Middle frontal gyrus (tissue), 1 donor: ENCODE measurements at regions not wholly inside any gene's neighbourhood (a gene's known extent, or its start where the extent isn't known, plus 50 kb on each side); places are given as distances from the start of the nearest gene placed in this dataset.

Experiments
- DNase-seq: peaks from one replicate; pipeline ENCODE4 v3.0.0-alpha.2; 2015; ENCODE audit warnings: low spot score; ENCODE audit errors: extremely low spot score

DNA sequence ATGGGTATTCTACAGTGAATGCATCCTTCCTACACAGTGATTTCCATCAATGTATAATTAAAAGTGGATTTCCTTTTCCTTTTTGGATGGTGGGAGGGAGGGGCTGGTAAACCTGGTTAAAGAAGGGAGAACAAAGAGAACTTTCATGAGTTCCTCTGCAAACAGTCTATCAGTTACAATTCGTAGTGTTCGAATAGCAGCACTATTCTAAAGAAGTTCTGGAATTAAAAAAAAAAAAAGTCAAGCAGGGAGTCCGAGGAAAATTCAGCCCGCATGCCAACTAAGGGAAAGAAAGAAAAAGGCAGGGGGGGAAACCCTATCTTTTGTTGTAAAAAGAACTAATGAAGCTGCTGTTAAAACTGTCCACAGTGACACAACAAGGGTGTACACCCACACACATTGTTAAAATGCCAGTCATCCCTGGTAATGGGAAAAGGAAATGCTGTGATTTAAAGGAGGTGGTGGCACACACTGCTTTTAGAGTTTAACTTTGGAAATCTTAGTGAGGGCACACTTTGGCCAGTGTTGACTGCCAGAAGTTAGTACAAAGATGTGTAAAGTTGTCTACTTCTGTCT lies 521.2 kb downstream of the ZIC1 start:
- no peak for DNase-seq

DNA sequence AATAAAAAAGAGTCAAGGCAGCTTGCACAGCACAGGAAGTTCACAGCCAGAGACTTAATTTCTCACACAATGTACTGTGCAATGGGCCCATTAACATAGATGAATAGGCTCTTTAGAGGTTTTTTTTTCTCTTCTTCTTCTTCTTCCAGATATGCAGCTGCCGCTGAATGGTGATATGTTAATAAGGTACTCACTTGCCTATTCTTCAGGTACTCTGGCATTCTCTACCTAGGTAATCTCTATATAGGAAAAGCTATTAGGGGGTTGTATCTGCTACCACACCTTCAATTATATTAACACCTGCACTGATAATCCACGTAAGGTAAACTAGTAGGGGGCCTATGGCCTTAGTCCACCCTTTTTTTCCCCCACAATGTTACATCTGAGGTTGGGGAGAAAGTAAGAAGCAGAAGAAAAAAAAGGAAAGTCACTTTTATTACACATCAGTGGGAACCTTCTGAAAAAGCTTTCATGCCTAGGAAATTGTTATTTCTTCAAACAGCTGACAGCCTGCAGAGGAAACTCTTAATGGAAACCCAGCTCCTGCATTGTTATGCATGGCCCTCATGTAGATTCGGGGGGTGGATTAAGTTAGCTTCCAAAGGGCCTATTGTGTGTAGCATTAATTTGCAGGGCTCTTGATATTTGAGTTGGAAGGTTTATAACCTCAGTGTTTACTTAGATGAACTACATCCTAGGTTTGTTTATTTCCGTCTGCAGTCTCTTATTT lies 525.5 kb downstream of the ZIC1 start:
- DNase-seq, result no peak

DNA sequence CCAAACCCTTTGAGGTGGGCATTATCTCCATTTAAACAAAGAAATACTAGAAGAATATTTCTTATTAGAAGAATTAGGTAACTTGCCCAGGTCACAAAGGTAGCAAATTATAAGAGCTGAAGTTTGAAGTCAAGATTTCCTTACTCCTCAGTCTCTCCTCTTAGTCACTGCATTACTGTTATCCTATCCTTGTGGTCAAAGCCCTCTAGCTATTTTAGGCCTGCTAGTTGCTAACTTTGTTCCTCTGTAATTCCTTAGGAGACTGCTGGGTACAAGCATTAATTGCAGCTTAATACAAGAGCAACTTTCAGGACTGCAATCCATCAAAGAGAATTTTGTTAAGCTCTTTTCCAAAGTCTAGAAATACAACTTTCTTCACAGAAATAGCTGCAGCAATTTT lies 528.2 kb downstream of the ZIC1 start:
- DNase-seq, result no peak

DNA sequence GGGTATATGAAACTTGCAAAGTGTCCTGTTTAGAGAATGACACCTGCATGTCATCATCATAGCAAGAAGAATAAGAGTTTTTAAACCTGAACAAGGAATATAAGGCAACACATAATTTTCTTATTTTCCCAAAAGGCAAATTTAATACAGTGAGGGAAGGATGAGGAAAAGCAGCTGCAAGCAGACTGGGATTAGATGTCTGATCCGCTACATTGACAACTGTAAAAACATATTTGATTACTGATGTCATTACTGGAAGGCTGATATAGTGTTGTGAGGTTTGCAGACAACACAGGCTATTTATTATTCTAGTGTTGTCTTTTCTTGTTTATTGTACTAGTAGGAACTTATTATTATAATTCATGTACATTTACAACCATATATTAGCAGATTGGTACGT lies 528.7 kb downstream of the ZIC1 start:
- no peak for DNase-seq

DNA sequence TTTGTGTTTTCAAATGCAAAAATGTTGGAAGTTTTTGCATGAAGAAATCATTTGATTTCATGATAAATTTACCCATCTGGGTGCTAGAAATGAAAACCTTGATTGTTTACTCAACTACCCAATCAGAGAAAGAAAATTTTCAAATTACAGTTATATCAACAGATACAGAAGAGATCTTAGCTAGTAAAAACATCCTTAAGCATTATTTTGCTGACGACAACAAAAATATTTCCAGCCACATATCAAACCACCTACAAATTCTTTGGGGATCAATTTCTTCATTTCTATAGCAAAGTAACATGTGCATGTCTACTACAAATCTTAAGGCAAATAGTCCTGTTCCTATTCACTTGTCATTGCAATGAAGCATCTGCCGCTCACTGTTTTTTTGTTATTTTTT lies 530.3 kb downstream of the ZIC1 start:
- DNase-seq, result no peak

DNA sequence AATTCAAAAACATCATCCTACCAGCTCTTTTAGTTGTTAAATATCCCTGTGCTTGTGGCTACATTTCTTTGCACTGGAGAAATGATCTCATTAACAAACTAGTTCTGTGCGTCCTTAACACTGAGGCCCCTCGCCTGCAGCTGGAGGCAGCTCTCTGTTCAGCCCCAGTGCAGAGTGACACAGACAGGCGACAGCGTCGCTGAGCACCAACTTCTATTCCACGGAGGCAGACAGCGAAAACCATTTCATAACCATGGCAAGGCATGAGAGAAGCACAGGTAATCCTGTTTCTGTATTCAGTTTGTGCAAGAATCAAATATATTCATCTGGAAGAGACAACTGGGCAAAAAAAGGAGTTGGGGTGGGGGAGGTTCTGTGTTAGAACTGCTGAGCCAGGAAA lies 530.7 kb downstream of the ZIC1 start:
- DNase-seq, result no peak

DNA sequence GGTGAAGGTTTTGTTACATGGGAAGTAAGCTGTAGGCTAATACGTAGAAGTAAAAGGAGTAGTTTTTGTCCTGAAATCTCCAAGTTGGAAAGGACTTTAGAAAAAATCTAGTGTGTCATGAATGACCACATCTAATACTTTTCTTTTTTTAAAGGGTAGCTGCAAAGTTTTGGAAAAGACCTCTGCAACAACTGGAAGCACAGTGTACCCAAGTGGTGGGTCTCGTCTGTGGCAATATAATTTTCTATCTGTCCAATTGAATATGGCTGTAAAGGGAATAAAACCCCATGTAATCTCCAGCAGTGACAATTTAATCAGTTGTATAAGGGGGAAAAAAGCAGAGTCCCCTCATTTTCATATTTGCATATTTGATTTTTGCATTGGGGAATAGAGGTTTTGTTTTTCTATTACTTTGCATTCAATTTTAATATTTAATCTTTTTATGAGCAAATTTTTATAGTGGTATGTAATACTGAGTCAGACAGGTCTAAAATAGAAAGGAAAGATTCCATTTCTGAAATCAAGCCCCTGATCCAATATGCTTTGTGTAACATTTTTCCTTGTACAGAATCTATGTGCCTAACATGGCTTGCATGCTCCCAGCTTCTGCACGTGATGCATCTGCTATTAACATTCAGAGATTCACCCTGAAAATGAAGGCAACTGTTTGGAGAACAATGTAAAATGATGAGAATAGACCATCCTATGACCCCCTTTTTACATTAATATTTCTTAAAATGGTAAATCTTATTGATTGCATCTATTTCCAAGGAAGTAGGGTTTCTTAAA lies 531.4 kb downstream of the ZIC1 start:
- no peak for DNase-seq

DNA sequence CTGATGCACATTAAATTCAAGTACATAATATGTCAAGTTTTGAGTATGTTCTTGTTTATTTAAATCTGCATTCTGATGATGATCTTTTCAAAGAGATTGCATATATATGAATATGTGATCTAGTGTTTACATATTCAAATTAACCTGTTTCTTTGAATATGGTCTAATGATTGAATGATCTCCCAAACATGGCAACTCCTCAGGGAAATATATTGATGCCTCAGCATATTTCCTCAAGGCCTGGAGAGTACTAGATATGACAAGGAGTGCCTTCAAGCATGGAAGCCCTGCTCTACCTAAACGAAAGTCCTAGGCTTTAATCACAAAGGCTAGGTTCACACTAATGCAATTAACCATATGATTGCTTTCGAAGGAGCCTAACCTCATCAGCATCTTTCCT lies 532.8 kb downstream of the ZIC1 start:
- no peak for DNase-seq

DNA sequence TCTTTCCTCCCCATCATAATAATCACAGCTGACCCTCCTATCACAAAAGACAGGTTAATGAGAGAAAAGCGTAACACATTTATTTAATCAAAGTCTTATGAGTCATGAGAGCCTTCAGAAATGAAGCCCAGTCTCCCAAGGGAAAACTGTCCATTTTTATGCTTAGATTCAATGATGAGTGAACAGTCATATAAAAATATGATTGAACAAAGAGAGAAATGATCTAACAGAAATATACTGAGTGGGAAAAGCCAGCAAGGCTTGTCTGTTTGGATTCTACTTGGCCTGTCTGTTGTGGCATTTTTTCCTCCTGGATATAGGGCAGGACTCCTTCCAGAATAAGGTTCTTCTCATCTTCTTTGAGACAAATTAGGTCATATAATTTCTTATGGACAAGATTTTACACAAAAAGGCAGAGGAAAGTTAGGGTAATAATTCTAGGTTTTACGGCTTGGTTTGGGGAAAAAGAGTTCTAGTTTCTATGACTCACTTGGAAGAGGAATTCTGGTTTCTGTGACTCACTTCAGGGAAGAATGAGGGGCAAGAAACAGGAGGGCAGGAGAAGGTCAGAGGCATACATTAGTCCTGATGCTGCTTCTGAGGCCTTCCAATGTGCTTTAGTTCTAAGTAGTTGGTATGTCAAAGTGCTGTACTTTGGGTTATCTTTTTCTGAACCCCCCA lies 534.2 kb downstream of the ZIC1 start:
- DNase-seq, result no peak

DNA sequence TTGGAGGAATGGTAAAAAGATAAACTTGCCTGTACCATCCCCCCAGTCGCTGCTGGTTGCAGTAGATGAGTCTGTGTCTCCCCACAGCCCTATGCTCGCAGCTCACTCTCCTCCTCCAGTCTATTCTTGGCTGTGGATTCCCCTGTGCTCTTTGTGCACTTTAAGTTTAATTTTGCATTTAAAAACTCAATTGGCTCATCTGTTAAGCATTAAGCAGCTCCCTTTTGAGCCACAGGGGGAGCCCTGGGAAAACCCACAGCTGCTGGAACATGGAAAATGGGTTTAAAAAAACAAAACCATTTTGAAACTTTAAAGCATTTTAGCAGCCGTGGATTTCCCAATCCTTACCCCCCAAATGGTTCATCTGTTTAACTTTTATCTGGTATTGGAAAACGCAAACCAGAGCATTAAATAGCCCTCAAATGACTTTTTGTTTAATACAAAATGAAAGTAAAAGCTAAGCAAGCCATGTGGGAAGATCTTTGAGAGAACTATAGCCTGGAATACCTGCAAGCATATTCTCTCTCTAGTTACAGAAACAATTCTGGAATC lies 536.9 kb downstream of the ZIC1 start:
- DNase-seq, result no peak

DNA sequence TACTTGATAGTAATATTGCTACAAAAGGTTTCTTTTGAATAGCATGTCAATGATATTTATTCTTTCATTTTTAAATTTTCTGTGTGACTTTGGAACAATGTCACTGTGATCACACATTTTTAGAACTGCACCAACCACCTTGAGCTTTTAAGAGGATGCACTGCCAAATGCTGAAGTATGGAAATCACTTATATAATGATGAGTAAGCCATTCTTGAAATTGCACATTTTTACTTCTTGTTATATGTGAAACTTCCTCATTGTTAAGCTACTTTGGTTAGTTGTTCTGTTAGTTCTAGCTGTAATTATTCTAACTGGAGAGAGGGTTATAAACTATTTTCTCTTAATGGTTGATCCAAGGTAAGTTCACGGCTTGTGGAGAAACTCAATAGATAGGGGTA lies 547.5 kb downstream of the ZIC1 start:
- no peak for DNase-seq

DNA sequence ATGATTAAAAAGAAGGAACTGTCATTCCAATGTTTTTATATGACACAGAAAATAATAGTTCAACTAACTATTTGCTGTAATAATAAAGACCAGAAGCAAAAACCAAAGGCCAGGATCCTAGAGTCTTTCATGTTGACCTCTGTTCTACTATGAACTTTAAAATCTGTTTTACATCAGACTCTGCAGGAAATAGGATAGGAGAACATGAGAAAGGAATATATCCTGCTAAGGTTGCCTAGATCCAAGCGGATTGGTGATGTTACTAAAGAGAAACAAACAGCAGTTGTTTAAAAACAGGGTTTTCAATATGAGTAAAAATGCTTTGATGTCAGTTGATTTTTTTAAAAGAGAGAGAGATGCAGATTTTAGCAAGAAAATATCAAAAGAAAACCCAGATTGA lies 549.6 kb downstream of the ZIC1 start:
- DNase-seq, result no peak

DNA sequence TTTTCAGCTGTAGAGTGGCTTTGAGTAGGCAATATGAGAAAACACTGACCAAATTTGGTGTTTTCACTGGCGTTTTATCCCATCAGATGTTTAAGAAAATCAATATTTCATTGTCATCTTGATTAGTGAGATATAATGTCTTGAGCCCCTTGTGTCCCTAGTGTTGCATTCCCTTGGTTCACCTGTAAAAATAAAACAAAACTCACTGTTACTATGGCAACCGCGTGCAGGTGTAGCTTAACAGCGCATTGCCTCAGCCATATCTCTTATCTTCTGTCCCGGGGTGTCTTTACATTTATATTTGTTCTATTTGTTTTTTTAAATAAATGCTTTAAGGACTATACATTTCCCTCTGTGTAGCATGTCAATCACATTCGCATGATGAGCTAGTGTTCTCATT lies 551.6 kb downstream of the ZIC1 start:
- no peak for DNase-seq

DNA sequence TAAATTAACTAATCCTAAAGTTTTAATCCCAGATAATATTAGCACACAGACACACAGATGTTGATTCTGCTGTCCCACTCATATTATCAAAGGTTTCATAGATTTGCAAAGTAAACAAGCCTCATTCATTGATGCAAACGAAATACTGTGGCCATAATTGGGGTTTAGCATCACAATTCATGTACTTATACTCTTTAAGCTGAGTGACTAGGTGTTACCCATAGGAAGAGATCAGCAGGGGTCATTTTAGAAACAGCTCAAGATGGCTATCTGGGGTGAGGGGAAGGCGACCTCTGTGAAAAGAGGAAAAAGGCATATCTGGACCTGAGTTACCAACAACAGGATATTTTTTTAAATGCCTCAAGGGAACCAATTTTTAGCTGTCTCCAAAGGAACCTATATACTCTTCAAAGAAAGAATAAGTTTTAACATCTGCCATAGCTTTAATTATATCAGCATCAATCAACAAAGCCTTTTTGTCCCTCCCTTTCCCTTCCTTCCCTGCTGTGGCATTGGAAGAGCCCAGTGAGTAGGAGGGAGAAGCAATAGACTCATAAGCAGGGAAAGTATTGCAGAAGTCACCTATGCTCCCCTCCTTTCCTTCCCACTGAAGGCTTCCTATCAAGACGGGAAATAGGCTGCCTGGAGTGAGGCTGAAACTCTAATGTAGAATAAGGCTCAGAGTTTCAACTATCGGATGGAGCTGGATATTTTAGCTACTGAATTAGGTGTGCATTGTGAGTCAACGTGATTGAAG lies 553.4 kb downstream of the ZIC1 start:
- no peak for DNase-seq

DNA sequence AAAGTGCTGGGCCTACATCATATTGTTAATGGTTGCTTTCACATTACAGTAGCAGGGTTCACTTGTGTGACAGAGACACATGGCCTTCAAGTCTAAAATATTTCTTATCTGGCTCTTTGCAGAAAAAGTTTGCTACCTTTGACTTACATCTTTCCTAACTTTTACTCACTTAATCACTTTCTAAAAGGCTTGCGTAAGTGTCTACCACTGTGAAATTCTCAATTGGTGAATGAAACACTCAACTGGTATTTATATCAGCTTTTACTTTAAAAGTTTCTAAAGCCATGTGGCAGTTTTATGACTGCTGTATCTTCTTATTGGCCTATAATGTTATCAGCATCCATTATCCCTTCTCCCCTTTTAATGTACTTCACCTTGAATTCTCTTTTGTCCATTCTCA lies 554.5 kb downstream of the ZIC1 start:
- no peak for DNase-seq

DNA sequence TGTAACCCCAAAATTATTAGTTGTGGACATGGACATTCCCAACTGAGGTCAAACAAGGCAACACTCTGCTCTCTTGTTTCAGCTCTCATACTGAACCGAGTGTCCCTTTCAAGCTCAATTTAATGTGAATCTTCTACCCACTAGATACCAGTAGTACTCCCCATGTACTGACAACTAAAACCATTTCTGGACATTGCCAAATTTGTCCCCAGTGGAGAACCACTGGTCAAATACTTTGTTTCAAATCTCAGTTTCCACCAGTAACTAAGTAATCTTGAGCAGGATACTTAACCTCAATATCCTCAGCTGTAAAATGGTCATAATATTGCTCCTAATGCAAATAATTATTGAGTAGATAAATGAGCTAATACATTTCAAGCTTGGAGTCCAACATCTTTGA lies 566.0 kb downstream of the ZIC1 start:
- DNase-seq, result no peak

DNA sequence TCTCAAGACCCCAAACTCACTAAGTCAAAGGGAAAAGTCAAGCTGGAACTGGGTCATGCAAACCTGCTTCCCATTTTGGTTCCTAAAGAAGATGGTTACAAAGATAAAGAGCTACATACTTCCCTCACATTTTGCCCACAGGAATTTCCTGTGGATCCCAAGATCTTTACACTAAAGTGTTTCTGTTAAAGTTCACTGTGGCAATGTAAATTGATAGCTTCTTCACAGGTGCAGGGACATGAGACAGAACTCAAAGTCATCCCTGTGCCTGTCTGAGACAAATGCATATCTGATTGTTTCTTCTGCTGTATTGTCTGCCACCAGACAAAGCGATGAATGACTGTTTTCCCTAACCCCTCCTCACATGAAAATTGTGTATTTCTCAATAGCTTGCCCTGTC lies 567.8 kb downstream of the ZIC1 start:
- no peak for DNase-seq

DNA sequence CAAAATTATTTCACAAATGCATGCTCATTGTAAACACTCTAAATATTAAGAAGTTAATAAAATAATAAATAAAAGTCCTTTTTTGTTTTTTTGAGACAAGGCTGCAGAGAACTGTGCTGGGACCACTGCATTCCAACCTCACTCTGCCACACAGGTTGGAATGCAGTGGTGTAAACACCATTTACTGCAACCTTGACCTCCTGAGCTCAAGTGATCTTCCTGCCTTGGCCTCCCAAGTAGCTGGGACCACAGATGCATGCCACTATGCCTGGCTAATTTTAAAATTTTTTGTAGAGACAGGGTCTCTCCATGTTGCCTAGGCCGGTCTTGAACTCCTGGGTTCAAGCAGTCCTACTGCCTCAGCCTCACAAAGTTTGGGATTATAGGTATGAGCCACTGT lies 578.4 kb downstream of the ZIC1 start:
- DNase-seq, result no peak

DNA sequence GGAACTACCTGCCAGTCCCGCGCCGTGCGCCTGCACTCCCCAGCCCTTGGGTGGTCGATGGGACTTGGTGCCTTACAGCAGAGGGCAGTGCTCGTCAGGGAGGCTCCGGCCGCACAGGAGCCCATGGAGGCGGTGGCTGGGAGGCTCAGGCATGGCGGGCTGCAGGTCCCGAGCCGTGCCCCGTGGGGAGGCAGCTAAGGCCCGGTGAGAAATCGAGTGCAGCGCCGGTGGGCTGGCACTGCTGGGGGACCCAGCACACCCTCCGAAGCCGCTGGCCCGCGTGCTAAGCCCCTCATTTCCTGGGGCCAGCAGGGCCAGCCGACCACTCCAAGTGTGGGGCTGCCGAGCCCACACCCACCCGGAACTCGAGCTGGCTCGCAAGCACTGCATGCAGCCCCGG lies 580.2 kb downstream of the ZIC1 start:
- DNase-seq, result no peak

DNA sequence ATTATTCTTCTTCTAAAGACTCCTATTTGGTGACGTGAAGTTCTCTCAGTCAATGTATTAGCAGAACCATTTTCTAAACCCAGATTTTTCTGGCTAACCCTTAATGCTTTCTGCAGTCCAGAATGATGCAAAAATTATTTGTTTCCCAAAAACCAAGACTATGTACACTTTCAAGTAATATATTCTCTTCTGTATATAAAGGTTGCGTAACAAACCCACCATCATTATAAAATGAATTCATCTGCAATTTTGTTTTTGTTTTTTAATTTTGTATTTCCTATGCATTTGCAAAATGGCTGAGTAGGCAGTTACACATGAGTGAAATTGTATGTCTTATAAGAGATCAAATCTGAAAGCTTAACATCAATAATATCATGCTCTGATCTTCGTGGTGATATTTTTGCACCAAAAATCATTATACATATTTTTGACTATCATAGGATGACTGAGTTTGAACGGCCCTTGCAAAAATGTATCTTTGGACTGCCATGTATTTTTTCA lies 593.6 kb downstream of the ZIC1 start:
- no peak for DNase-seq

DNA sequence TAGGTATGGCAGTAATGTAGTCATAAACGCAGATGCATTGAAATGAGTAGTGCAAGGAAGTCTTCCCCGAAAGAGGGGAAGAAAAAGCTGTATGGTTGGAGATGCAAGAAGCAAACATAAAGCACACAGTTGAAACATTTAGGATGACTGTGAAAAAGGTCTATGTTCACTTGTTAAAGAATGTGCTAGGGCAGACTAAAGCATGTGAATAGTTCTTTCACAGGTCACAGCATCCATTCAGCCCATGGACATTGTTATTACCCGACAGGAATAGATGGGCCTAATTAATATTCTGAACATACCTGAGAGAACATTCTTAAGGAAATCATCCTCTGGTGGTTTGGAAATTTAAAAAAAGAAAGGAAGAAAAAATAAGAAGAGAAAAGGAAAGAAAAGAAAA lies 595.2 kb downstream of the ZIC1 start:
- DNase-seq, result no peak
